HEK293 (cell line): ENCODE measurements at regions not wholly inside any gene's neighbourhood (a gene's known extent, or its start where the extent isn't known, plus 50 kb on each side); places are given as distances from the start of the nearest gene placed in this dataset.

ENCODE experiments used
- KLF1 ChIP-seq: fragments of 450-650 bp; formaldehyde crosslinking; IDR thresholded peaks from 2 replicates; pipeline ENCODE4 v1.5.1; 2016; ENCODE audit warnings: missing biosample characterization, missing genetic modification characterization
- ZNF561 ChIP-seq: fragments of 450-650 bp; IDR thresholded peaks from 2 replicates; pipeline ENCODE4 v1.5.1; 2018; ENCODE audit warnings: missing biosample characterization, missing genetic modification characterization, borderline replicate concordance
- TF ChIP-seq, protein P1 (sequence below): fragments of 450-650 bp; formaldehyde crosslinking; IDR thresholded peaks from 2 replicates; pipeline ENCODE4 v1.5.1; 2016; ENCODE audit warnings: missing biosample characterization, missing genetic modification characterization

DNA sequence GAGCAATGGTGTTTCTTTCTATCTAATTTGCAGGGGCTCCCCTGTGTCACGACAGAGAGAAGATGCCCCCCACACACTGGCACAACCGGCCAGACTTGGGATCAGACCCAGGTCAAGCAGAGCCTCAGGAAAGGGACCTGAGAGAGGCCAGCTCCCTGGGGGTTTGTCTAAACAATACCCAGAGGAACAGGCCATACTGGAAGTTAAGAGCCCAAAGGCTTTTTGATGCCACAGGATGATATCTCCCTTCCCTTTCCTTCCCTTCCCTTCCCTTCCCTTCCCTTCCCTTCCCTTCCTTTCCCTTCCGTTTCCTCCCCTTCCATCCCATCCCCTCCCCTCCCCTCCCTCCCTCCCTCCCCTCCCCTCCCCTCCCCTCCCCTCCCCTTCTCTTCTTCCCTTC lies 139.2 kb downstream of the ARL4C start:
- TF ChIP-seq KLF1 (no peak), ZNF561 (tag by site-specific recombination) (no peak)
- TF ChIP-seq, protein P1, sequence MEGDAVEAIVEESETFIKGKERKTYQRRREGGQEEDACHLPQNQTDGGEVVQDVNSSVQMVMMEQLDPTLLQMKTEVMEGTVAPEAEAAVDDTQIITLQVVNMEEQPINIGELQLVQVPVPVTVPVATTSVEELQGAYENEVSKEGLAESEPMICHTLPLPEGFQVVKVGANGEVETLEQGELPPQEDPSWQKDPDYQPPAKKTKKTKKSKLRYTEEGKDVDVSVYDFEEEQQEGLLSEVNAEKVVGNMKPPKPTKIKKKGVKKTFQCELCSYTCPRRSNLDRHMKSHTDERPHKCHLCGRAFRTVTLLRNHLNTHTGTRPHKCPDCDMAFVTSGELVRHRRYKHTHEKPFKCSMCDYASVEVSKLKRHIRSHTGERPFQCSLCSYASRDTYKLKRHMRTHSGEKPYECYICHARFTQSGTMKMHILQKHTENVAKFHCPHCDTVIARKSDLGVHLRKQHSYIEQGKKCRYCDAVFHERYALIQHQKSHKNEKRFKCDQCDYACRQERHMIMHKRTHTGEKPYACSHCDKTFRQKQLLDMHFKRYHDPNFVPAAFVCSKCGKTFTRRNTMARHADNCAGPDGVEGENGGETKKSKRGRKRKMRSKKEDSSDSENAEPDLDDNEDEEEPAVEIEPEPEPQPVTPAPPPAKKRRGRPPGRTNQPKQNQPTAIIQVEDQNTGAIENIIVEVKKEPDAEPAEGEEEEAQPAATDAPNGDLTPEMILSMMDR = no peak
